ENCODE measurements at regions not wholly inside any gene's neighbourhood (a gene's known extent, or its start where the extent isn't known, plus 50 kb on each side); places are given as distances from the start of the nearest gene placed in this dataset.
"Not testable (repeated sequence)": the region's sequence is repeated elsewhere in the genome, so short reads cannot be mapped to it uniquely, and the experiment has no call there.

GRCh38 chr9:66198421-66198820, 461.5 kb downstream of the FOXD4L4 start:
- TF ChIP-seq, protein P1, sequence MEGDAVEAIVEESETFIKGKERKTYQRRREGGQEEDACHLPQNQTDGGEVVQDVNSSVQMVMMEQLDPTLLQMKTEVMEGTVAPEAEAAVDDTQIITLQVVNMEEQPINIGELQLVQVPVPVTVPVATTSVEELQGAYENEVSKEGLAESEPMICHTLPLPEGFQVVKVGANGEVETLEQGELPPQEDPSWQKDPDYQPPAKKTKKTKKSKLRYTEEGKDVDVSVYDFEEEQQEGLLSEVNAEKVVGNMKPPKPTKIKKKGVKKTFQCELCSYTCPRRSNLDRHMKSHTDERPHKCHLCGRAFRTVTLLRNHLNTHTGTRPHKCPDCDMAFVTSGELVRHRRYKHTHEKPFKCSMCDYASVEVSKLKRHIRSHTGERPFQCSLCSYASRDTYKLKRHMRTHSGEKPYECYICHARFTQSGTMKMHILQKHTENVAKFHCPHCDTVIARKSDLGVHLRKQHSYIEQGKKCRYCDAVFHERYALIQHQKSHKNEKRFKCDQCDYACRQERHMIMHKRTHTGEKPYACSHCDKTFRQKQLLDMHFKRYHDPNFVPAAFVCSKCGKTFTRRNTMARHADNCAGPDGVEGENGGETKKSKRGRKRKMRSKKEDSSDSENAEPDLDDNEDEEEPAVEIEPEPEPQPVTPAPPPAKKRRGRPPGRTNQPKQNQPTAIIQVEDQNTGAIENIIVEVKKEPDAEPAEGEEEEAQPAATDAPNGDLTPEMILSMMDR (conservative IDR thresholded peaks at IDR 0.05 in 1 of 2, IDR thresholded peaks at IDR 0.05 in 1 of 2; ENCODE audit: low read depth in 1 of 2, low read length in 2 of 2): not testable (repeated sequence)
- not testable (repeated sequence) for TF ChIP-seq EZH2 (IDR thresholded peaks at IDR 0.05; ENCODE audit: low read length, missing control alignments)
